Fibroblast of peridontal ligament (primary cell): ENCODE measurements at regions not wholly inside any gene's neighbourhood (a gene's known extent, or its start where the extent isn't known, plus 50 kb on each side); places are given as distances from the start of the nearest gene placed in this dataset.

ENCODE experiments used
- DNase-seq: peaks from one replicate; pipeline ENCODE4 v3.0.0-alpha.2; 2010; ENCODE audit errors: extremely low read depth

DNA sequence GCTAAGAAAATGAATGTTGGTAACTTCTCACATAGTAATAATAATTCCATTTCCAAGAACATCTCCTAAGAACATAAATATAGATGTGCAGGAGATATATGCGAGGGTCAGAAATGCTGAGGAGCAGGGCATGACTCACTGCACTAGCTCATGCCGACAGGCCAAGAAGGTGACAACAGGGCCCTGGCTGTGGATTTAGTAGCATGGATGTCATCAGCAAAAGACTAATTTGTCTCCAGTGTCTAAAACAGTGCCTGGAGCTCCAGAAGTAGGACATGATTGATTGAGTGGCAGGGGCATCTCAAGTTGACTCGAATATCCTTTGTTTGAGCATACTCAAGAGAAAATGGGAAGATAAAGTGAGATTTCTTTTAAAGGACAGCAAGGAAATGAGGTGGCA lies 207.0 kb upstream of the FOXA2 start:
- no peak for DNase-seq

- no peak for DNase-seq
These were observed 207.6 kb upstream of the FOXA2 start for GRCh38 chr20:22791877-22792525.

GRCh38 chr20:22794200-22794599 lies 209.8 kb upstream of the FOXA2 start:
- DNase-seq: no peak

- no peak for DNase-seq
These were observed 211.1 kb upstream of the FOXA2 start for GRCh38 chr20:22795433-22795832.

GRCh38 chr20:22795871-22796270 lies 211.5 kb upstream of the FOXA2 start:
- peak; percentile 91 for DNase-seq

DNA sequence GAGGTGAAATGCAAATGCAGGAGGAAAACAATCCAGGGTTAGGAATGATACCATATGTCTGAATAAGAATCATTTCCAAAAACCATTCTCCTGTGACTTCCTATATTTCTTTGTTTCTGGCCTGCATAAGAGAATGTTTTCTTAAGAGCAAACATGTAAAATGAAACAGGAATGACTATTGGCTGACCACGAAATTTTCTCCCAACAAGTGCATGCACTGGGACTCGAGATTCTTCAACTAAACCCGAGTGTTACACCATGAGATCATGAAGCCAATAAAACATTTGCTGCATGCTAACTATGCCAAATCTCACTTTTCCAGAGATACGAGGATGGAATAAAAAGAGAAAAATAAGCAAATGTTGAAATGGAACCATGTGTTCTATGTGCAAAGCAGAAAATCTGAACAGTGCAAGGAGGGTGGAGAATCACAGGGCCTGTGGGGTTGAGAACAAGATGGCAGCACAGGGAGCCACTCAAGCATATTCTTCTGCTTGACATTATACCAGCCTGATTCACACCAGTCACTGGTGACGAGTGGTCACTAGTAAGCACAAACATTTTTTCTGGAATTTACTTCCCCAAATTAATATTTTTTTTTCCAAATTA lies 212.2 kb upstream of the FOXA2 start:
- DNase-seq: peak; percentile 65

GRCh38 chr20:22797103-22797502 lies 212.7 kb upstream of the FOXA2 start:
- DNase-seq: no peak

DNA sequence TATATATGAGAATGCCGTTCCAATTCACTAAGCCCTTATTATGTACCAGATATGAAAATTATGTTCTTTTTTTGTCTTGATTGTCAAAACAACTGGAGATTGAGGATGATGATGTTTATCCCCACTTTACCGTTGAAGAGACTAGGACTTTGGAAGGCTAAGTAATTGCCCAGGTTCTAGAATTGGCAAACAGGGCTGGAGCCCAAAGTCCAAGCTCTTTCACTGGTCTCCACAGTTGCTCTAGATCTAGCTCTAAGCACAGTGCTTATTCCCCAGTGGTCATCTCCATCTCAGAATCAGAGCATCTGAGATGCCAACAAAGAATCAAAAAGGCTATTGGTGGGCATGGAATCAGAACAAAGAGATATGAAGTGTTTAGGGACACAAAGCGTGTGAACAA lies 215.3 kb upstream of the FOXA2 start:
- DNase-seq: no peak

- no peak for DNase-seq
These were observed 215.8 kb upstream of the FOXA2 start for GRCh38 chr20:22800129-22800528.

DNA sequence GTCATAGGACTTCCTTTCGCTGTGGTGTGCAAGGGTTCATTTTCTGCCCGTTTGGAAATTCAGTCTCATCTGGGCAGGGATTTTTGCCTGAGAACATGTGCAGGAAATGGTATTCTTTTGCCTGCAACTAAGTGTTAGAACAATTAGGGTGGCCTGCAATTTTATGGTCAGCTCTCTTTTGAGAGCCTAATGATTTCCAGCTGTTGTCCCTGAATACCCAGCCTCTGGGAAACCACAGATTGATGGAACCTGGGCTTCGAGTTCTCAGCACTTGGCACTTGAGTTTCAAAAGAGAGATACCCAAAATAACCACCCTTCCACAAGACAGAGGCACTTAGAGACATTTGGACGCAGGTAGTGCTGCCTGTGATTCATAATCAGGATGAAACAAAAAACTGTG lies 217.2 kb upstream of the FOXA2 start:
- peak; percentile 3 for DNase-seq

GRCh38 chr20:22802296-22802695 lies 217.9 kb upstream of the FOXA2 start:
- no peak for DNase-seq

GRCh38 chr20:22805219-22805618 lies 220.8 kb upstream of the FOXA2 start:
- DNase-seq: peak; percentile 41

- DNase-seq: no peak
These were observed 221.6 kb upstream of the FOXA2 start for GRCh38 chr20:22805996-22806395.

- DNase-seq: no peak
These were observed 222.7 kb upstream of the FOXA2 start for GRCh38 chr20:22807045-22807444.

DNA sequence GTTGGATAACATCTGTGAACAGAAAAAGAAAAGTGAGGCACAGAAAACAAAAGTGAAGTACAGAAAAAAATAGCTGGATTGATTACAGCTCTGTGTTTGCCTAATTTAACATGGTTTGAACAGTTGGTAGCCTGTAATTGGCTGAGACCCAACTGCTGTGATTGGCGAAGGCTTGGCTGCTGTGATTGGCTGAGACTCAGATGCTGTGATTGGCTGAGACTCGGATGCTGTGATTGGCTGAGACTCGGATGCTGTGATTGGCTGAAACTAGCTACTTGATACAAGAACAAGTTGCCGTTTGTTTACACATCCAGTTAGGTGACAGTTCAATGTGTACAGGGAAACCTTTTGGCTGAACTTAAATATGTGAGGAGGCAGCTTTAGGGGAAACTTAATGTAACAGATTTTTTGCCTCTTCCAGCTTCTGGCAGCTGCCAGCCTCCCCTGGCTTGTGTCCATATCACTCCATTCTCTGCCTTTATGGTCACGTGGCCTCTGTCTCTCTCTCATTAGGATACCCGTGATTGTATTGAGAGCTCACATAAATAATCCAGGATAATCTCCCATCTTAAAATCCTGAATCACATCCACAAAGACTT lies 223.4 kb upstream of the FOXA2 start:
- no peak for DNase-seq

DNA sequence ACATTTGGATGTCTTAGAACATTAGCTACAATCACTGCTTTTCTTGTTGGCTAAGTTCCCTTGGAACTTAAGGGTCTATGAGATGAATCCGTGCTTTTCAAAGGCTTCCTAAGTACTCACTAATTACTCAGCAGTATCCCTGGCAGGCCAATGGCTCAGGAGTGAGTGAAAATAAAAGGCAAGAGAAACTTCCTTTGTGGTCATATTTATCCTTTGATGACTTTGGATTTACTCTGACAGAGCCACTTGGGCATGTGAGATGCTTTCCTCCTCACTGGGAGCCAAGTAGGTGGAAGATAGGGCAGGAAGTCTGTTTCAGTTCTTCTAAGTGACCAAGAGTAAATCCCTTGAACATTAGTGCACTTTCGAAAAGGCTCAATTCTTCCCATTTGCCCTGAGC lies 224.3 kb upstream of the FOXA2 start:
- DNase-seq: no peak

GRCh38 chr20:22810030-22810429 lies 225.1 kb upstream of the SSTR4 start:
- DNase-seq: no peak

DNA sequence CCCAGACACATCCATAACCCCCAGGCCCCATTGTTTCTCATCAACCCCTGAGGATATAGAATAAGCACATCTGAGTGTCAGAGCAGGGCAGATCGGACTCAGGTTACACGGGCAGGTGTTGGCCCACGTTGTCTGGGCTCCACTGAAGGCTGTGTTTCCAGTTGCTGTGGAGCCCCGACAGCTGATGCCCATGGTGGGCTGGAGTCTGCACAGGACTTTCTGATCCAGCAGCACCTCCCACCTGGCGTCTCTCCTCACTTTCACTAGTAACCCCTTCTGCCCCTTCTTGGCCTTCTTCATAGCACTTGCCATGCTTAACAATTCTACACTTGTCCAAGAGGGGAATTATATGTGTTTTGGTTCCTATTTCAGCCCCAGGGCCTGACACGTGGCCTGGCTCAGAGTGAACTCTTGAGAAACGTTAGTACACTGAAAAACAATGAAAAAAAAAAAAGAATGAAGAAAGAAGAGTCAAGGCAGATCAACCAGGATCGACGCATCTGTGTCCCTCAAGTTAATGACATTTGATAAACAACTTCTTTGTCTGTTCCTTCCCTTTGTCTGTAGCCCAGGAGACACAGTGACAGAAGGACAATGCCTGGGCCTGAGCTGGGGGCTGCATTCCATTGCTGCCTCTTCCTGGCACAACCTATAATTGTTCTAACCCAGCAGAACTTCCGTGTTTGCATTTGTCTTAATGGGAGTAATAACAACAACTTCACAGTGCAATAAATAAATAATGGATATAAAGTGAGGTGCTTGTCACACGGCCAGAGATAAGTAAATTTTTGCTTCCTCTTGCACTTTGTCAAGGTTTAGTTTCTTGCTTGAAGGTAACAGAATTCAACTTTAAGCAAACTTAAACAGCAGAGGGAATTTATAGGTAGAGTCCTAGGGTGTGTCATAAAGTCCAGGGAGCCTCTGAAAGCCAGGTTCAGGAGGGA lies 224.2 kb upstream of the SSTR4 start:
- no peak for DNase-seq

DNA sequence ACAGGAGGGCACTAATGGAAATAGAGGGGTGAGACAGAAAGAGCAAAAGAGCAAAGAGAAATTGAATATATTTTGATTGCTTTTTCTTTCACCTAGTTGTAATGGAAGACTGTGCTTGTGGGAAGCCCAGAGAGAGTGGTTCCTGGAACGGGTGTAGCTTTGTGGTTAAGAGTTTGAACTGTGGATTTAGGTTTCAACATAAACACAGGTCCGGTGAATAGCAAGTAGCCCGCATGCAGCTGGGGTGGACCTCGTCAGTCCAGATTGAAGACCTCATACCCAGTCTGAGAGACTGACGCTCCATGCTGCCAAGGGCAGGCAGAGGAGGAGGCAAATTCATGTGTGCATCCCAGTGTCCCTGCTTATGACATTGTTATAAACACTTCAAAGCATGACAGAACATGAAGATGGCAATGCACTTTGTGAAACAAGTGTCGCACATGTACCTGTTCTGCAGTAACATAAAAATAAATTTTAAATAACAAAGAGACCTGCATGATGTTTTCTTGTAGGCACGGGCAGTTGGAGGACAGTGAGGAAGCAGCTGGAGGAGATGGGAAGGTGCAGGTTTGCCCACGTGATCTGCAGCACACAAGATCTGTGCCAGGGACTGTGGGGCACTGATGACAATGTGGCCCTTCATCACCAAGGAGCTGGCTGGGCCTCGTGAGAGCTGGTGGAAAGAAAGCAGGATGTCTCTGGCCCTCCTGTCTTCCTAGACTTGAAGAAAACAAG lies 220.5 kb upstream of the SSTR4 start:
- DNase-seq: peak; percentile 18

GRCh38 chr20:22815206-22815551 lies 219.9 kb upstream of the SSTR4 start:
- no peak for DNase-seq

DNA sequence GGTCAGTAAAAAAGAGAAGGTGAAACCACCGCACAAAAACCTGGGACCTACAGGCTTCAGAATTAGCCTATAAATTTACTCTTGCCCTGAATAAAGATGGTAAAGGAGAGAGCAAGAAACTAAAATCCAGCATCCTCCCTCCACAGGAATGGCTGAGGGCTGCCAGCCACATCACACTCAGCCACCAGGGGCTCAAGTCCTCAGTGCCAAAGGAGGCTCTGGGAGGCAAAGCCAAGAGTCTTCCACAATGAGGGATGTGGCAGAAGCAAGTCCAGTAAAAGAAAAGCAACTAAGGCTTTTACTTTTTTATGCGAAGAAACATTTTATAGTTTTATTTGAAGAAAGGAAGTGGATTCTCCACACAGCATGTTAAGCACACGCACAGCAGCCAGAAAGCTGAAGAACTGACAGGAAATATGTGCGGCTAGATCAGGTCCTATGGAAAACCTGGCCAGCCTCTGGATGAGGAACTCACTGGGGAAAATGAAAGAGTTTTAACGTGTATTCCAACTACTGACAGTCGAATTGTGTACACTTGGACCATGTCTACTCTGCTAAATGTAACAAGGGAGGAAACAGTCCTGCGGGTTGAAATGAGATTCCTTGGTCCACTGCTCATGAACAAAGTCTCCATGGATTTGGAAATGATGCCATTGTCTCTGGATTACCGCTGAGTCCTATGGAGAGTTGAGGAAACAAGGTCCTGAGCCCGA lies 219.4 kb upstream of the SSTR4 start:
- no peak for DNase-seq
